CD14-positive monocyte (primary cell): ENCODE measurements at regions not wholly inside any gene's neighbourhood (a gene's known extent, or its start where the extent isn't known, plus 50 kb on each side); places are given as distances from the start of the nearest gene placed in this dataset.

ENCODE experiments used
- DNase-seq, 3 donors: peaks; one replicate each; pipeline ENCODE4 v3.0.0-alpha.2; 2011 to 2022
- H2AFZ ChIP-seq: 2 replicates; pipeline ENCODE4 v1.6.0; 2012; ENCODE audit warnings: mild to moderate bottlenecking, low read depth, low read length, inconsistent platforms; ENCODE audit not compliant: insufficient read depth, poor library complexity, severe bottlenecking
- H3K27ac ChIP-seq, 2 donors: 1 replicate in 1 of 2; 2 replicates in 1 of 2; pipeline ENCODE4 v1.5.1; 2012 to 2013; ENCODE audit warnings: low read length in 2 of 2, control low read depth in 1 of 2, inconsistent platforms in 1 of 2, low read depth in 1 of 2, mild to moderate bottlenecking in 1 of 2
- H3K27me3 ChIP-seq, 2 donors: one replicate each; pipeline versions ENCODE4 v1.6.0 to v1.6.1; 2011 to 2013; ENCODE audit warnings: low read length in 2 of 2; ENCODE audit not compliant: control insufficient read depth in 2 of 2, insufficient read depth in 2 of 2
- H3K36me3 ChIP-seq, 2 donors: replicated peaks in 1 of 2; 1 replicate in 1 of 2; 2 replicates in 1 of 2; pipeline versions ENCODE4 v1.5.1 to v1.6.1; 2012 to 2013; ENCODE audit warnings: low read length in 2 of 2, control low read depth in 1 of 2, inconsistent platforms in 1 of 2, mild to moderate bottlenecking in 1 of 2; ENCODE audit not compliant: insufficient read depth in 2 of 2, control insufficient read depth in 1 of 2
- H3K4me1 ChIP-seq, 2 donors: 1 replicate in 1 of 2; 2 replicates in 1 of 2; pipeline versions ENCODE4 v1.5.1 to v1.6.1; 2012 to 2013; ENCODE audit warnings: low read length in 2 of 2, control low read depth in 1 of 2, inconsistent platforms in 1 of 2, mild to moderate bottlenecking in 1 of 2, moderate library complexity in 1 of 2; ENCODE audit not compliant: insufficient read depth in 2 of 2, control insufficient read depth in 1 of 2
- H3K4me2 ChIP-seq: replicated peaks from 2 replicates; pipeline ENCODE3; 2012; ENCODE audit warnings: low read length, moderate library complexity, mild to moderate bottlenecking; ENCODE audit not compliant: poor library complexity, severe bottlenecking; ENCODE audit errors: extremely low read depth
- H3K4me3 ChIP-seq, 3 experiments: fragments of 200-600 bp in 1 of 3; sonication (generic) in 1 of 3; replicated peaks in 1 of 3; 1 replicate in 2 of 3; 2 replicates in 1 of 3; pipeline ENCODE4 v1.5.1; 2011 to 2013; ENCODE audit warnings: low read length in 3 of 3, mild to moderate bottlenecking in 3 of 3, control low read depth in 2 of 3, low read depth in 2 of 3, inconsistent platforms in 1 of 3, moderate library complexity in 1 of 3
- H3K79me2 ChIP-seq: 2 replicates; pipeline ENCODE4 v1.6.0; 2012; ENCODE audit warnings: mild to moderate bottlenecking, control low read depth, inconsistent platforms, low read length, moderate library complexity; ENCODE audit not compliant: insufficient read depth
- H3K9ac ChIP-seq: 2 replicates; pipeline ENCODE4 v1.6.0; 2017; ENCODE audit warnings: low read length, mild to moderate bottlenecking; ENCODE audit not compliant: insufficient read depth, poor library complexity, severe bottlenecking
- H3K9me3 ChIP-seq, 2 donors: replicated peaks in 1 of 2; 1 replicate in 1 of 2; 2 replicates in 1 of 2; pipeline versions ENCODE4 v1.5.1 to v1.6.1; 2012 to 2013; ENCODE audit warnings: low read length in 2 of 2, control low read depth in 1 of 2; ENCODE audit not compliant: control insufficient read depth in 1 of 2, insufficient read depth in 1 of 2
- H4K20me1 ChIP-seq: 2 replicates; pipeline ENCODE4 v1.6.0; 2012; ENCODE audit warnings: mild to moderate bottlenecking, low read length, control low read depth, moderate library complexity; ENCODE audit not compliant: insufficient read depth
- H3K27ac Mint-ChIP-seq, 7 donors: one replicate each; pipeline ENCODE4 v1.8.0; 2020; ENCODE audit warnings: mild to moderate bottlenecking in 7 of 7, mixed read lengths in 7 of 7, moderate library complexity in 6 of 7, inconsistent platforms in 2 of 7
- H3K27me3 Mint-ChIP-seq, 3 donors: one replicate each; pipeline ENCODE4 v1.8.0; 2021 to 2022; ENCODE audit warnings: low read depth in 3 of 3, mild to moderate bottlenecking in 3 of 3, mixed read lengths in 3 of 3, moderate library complexity in 3 of 3, inconsistent platforms in 1 of 3
- H3K36me3 Mint-ChIP-seq, 2 donors: one replicate each; pipeline ENCODE4 v1.8.0; 2020; ENCODE audit warnings: mixed read lengths in 2 of 2, inconsistent platforms in 1 of 2, mild to moderate bottlenecking in 1 of 2
- H3K4me1 Mint-ChIP-seq: one replicate; pipeline ENCODE4 v1.8.0; 2020; ENCODE audit warnings: mild to moderate bottlenecking, mixed read lengths
- H3K4me3 Mint-ChIP-seq, 2 donors: one replicate each; pipeline ENCODE4 v1.8.0; 2020; ENCODE audit warnings: mild to moderate bottlenecking in 2 of 2, mixed read lengths in 2 of 2, moderate library complexity in 1 of 2
- H3K9me3 Mint-ChIP-seq, 7 donors: one replicate each; pipeline ENCODE4 v1.8.0; 2020 to 2022; ENCODE audit warnings: mixed read lengths in 7 of 7, mild to moderate bottlenecking in 6 of 7, moderate library complexity in 6 of 7, inconsistent platforms in 2 of 7
- WGBS: methylation state at CpG from one replicate; pipeline ENCODE4 v1.1.5; 2013; ENCODE audit warnings: missing lambda C conversion rate; ENCODE audit not compliant: insufficient coverage; 5-methylcytosine and 5-hydroxymethylcytosine counted together
- intact Hi-C, 2 donors: fragments of 100-400 bp; cut with micrococcal nuclease; formaldehyde crosslinking; loops; one replicate each; pipeline versions ENCODE4 v1.15.0 to v1.15.1; 2023
- TF ChIP-seq, protein P1 (sequence below): fragments of 200-600 bp; IDR thresholded peaks from one replicate; pipeline ENCODE4 v1.8.0; 2022; ENCODE audit warnings: antibody characterized with exemption, mild to moderate bottlenecking

DNA sequence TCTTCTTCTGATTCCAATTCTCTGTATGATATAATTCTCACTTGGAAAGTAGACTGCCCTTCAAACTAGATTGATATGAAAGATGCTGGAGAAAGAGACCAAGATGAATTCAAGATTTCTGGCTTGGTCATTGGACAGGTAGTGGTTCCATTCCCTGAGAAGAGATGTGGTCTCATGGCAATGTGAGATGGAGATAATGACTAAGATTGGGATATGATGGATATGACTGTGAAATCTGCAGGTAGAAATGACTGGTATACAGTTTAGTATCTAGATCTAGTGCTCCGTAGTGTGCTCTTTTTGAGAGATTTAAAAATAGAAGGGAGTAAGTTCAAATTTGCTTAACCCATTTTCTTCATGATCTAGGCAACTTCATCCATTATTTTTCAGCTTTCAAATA, 425.4 kb upstream of the TRIB2 start:
- Histone ChIP-seq H3K79me2 (no peaks in the 10 kb centered on the region), H3K36me3 (no peaks in the 10 kb centered on the region), H3K27ac (no peak overlapping the region), H3K9me3 (no peaks in the 10 kb centered on the region), H3K9ac (no peak overlapping the region), H4K20me1 (no peaks in the 10 kb centered on the region), H3K4me1 (no peaks in the 10 kb centered on the region), H3K4me3 (no peak overlapping the region), H2AFZ (no peak overlapping the region), H3K27me3 (no peaks in the 10 kb centered on the region), H3K4me2 (no peak overlapping the region)
- no CpG with 5 or more reads among the region's 1 CpG for WGBS
- Mint-ChIP-seq H3K4me1 (no peaks in the 10 kb centered on the region), H3K9me3 (peaks cover 0 to 3% (median 2%) of the 10 kb centered on the region in 7 donors), H3K4me3 (no peak overlapping the region), H3K27ac (no peak overlapping the region), H3K27me3 (peaks cover 0 to 3% (median 0%) of the 10 kb centered on the region in 3 donors), H3K36me3 (no peaks in the 10 kb centered on the region)
- TF ChIP-seq, protein P1, sequence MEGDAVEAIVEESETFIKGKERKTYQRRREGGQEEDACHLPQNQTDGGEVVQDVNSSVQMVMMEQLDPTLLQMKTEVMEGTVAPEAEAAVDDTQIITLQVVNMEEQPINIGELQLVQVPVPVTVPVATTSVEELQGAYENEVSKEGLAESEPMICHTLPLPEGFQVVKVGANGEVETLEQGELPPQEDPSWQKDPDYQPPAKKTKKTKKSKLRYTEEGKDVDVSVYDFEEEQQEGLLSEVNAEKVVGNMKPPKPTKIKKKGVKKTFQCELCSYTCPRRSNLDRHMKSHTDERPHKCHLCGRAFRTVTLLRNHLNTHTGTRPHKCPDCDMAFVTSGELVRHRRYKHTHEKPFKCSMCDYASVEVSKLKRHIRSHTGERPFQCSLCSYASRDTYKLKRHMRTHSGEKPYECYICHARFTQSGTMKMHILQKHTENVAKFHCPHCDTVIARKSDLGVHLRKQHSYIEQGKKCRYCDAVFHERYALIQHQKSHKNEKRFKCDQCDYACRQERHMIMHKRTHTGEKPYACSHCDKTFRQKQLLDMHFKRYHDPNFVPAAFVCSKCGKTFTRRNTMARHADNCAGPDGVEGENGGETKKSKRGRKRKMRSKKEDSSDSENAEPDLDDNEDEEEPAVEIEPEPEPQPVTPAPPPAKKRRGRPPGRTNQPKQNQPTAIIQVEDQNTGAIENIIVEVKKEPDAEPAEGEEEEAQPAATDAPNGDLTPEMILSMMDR, result no peak
- intact Hi-C loops, result no loop called here
- DNase-seq, result no peak

DNA sequence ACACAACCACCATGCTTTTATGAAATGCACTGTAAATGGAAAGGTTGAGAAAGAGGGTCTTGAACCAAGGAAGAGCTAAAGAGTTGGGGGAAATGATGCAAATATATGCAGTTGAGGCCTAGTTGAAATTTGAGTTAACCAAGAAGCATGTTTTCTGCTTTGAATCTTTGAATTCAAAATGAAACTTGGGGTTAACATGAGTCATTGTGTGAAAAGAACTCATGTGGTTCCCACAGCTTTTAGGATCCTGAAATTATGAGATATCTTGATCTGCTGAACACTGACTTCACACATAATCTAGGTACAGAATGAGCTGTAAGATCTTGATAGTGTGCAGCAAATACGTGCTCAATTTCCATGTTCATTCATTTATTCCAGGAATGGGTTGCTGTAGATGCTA, 422.9 kb upstream of the TRIB2 start:
- Histone ChIP-seq H3K4me1 (no peaks in the 10 kb centered on the region), H3K4me2 (no peak overlapping the region), H3K36me3 (no peaks in the 10 kb centered on the region), H3K27me3 (no peaks in the 10 kb centered on the region), H3K27ac (no peak overlapping the region), H4K20me1 (no peaks in the 10 kb centered on the region), H3K79me2 (no peaks in the 10 kb centered on the region), H2AFZ (no peak overlapping the region), H3K9ac (no peak overlapping the region), H3K9me3 (no peaks in the 10 kb centered on the region), H3K4me3 (no peak overlapping the region)
- intact Hi-C loops, result no loop called here
- Mint-ChIP-seq H3K36me3 (no peaks in the 10 kb centered on the region), H3K27ac (no peak overlapping the region), H3K4me1 (no peaks in the 10 kb centered on the region), H3K4me3 (no peak overlapping the region), H3K27me3 (peaks cover 0 to 3% (median 0%) of the 10 kb centered on the region in 3 donors), H3K9me3 (peaks cover 0 to 3% (median 2%) of the 10 kb centered on the region in 7 donors)
- DNase-seq, result no peak
- 100% methylated on average over 1 of the region's 1 CpG for WGBS
- TF ChIP-seq, protein P1, result no peak
